ENCODE measurements at regions not wholly inside any gene's neighbourhood (a gene's known extent, or its start where the extent isn't known, plus 50 kb on each side); places are given as distances from the start of the nearest gene placed in this dataset.

- DNase-seq (ENCODE audit: low spot score) = no peak
Measured at GRCh38 chr2:45141883-45142866, 132.9 kb upstream of the SIX2 start.

GRCh38 chr2:45140675-45141074 lies 131.4 kb upstream of the SIX2 start:
- DNase-seq (ENCODE audit: low spot score) = no peak

DNA sequence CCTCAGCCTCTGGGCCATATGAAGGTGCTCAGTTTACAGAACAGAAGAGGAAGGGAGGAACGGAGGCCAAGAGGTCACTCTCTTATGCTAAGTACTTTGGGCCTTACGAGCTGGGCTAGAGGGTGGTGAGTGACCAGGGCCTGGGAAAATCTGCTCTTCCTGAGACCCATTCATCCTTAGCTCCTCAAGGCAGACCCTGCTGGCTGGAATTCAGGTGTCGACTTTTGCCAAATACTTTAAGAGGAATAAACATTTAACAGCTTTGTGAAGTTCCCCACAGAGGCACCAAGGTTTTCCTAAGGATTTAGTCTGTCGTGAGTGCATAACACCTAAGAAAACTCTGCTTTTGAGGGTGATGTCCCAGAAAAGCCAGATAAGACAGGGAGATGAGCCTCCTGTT lies 129.7 kb upstream of the SIX2 start:
- no peak for DNase-seq (ENCODE audit: low spot score)

DNA sequence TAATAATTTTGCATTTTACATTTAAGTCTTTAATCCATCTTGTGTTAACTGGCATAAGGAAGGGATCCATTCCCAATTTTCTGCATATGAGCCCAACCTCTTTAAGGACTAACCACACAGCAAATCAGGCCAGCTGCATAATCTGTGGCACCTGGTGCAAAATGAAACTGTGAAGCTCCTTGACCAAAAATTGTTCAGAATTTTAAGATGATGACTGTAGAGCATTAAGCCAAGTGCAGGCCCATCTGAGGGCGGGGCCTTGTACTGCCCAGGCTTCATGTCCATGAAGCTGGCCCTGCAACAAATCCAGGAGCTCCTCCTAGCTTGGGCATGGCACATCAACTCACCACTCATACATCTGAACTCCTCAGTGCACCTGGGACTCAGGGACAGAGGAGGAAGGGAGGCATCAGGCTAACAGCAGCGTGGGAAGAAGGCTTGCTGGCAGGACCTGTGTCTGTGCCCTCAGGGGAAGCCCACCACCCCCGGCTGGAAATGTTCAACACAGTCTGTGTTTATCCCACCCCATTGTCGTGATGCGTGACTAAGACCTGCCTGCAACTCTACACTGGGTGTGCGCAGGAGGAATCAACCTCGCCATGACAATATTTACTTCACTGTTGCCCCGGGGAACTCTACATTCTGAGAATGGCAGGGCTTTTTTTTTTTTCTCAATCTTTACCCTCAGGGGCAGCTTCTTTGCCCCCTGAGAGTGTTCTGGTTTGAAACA lies 128.9 kb upstream of the SIX2 start:
- no peak for DNase-seq (ENCODE audit: low spot score)

DNA sequence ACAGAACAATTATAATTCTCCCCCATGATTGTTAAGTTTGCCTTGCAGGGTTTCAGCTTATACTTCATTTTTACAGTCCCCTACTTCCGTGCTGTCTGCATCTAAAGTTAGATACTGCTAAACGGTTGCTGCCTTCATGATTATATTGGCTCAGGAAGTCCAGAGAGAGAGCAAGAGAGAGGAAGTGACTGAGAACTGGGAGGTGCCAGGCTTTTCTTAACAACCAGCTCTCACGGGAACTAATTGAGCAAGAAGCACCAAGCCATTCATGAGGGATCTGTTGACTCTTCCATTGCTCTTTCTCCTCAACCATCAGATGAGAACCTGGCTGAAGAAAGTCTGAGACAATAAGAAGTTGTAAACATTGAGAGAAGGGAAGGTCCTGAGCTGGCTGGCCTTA lies 125.5 kb upstream of the SIX2 start:
- no peak for DNase-seq (ENCODE audit: low spot score)

GRCh38 chr2:45134014-45134413 lies 124.8 kb upstream of the SIX2 start:
- DNase-seq (ENCODE audit: low spot score) = no peak

GRCh38 chr2:45132551-45132950 lies 123.3 kb upstream of the SIX2 start:
- no peak for DNase-seq (ENCODE audit: low spot score)

DNA sequence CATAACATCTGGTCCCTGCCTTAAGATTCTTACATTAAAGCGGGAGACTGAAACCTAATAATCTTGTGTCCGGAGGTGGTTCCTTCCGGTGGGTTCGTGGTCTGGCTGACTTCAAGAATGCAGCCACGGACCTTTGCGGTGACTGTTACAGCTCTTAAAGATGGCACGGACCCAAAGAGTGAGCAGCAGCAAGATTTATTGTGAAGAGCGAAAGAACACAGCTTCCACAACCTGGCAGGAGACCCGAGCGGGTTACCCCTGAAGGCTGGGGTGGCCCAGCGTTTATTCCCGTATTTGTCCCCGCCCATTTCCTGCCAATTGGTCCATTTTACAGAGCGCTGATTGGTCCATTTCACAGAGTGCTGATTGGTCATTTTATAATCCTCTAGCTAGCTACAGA lies 122.3 kb upstream of the SIX2 start:
- no peak for DNase-seq (ENCODE audit: low spot score)

DNA sequence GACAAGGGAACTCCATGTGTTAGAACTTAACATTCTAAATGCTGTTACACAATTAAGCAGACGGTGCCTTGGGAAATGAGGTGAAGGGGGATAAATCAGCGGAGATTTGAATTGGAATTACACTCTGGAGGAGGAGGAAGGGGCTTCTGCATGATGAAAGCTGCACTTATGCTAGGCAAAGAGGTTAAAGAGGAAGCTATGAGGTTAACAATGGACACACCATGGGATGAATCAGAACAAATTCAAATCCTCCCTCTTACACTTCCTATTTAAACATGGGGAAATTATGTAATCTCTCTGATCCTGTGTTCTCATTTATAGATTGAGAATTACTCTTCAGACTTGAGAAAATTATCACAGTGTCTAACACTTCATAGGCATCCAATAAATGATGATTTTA lies 121.5 kb upstream of the SIX2 start:
- no peak for DNase-seq (ENCODE audit: low spot score)

- DNase-seq (ENCODE audit: low spot score) = no peak
Measured at GRCh38 chr2:45128580-45128997, 119.3 kb upstream of the SIX2 start.

DNA sequence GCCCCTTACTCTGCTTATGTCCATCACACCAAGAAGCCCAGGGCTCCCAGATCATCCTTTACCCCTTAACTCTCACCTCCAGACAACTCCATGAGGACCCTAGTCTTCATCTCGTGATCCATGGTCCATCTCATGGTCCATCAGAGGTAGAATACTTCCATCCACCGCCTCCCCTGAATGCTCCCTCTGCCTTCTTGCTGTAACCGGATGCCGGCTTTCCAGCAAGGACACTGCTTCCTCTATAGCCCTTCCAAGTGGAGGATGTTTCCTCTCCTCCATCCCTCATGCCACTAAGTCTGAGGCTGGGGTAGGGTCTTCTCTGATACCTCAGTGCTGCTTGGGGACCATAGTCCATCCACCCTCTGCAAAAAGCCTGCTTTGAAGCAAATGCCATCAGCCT lies 118.6 kb upstream of the SIX2 start:
- no peak for DNase-seq (ENCODE audit: low spot score)

DNA sequence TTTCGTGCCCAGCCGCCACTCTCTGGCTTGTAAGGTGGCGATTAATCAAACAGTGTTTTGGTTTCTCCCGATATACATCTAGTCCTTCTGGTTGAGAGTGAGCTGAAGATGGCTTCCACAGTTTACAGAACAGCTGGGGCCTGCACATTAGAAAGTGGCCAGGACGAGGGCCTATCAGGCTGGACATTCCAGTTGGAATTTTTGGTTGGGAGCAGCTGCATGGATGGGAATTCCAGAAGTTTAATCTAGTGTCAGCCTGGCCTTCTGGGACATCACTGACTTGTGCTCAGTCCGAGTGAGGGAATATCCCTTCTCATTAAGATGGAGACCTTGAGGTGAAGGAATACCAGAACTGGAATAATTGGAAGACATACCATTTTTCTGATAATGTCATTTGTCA lies 118.1 kb upstream of the SIX2 start:
- DNase-seq (ENCODE audit: low spot score) = no peak

DNA sequence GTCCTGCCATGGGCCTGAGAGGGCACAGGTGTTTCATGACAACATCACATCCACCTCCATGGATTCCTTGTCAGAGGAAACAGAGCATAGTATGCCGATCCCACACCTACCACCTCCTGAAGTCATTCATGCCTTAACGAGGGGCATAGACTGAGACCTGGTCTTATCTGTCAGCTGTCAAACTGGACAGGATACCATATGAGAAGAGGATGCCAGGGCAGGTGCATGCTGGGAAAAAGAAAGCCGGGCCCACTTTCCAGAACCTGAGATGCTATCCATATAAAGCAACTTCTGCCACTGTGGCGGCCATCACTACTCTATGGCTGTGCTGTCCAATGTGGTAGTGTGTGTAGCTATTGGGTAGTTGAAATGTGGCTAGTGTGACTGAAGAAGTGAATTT lies 116.0 kb upstream of the SIX2 start:
- no peak for DNase-seq (ENCODE audit: low spot score)

- no peak for DNase-seq (ENCODE audit: low spot score)
Measured at GRCh38 chr2:45124456-45124855, 115.2 kb upstream of the SIX2 start.

- no peak for DNase-seq (ENCODE audit: low spot score)
Measured at GRCh38 chr2:45123521-45124191, 114.4 kb upstream of the SIX2 start.

DNA sequence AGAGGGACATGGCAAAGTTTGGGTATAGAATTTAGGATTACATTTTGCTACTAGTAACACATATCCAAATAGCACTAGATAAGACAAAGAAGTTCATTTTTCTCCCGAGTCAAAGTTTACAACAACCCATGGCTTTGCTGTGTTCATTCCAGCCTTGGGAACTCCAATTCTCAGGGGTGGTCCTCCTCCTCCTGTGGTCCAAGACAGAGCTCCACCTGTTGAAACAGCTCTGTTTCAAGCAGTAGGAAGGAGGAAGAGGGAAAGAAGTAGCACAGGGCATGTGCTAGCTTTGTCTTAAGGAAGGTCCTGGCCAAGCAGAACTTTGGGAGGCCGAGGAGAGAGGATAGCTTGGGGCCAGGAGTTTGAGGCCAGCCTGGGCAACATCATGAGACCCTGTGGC lies 113.8 kb upstream of the SIX2 start:
- no peak for DNase-seq (ENCODE audit: low spot score)

GRCh38 chr2:45121236-45121927 lies 112.1 kb upstream of the SIX2 start:
- DNase-seq (ENCODE audit: low spot score) = no peak

GRCh38 chr2:45120546-45120945 lies 111.3 kb upstream of the SIX2 start:
- no peak for DNase-seq (ENCODE audit: low spot score)

DNA sequence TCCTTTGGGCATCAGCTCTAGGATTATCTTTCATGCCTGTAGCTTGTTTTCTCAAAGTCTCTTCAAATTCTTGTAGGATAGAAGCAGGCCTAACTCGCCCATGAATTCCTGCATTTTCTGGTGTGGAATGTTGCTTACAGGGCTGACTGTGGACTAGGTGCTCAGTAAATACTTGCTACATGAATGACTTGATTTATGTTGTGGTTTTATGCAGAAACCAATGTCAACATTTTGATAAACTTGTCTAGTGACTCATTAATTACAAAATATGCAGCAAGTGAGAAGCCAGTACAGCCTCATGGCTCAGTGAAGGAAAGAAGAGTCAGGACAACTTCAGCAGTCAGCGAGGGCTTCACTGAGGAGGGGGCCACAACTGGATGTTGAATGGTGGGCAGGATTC lies 110.6 kb upstream of the SIX2 start:
- no peak for DNase-seq (ENCODE audit: low spot score)

GRCh38 chr2:45119038-45119437 lies 109.8 kb upstream of the SIX2 start:
- DNase-seq (ENCODE audit: low spot score) = no peak

DNA sequence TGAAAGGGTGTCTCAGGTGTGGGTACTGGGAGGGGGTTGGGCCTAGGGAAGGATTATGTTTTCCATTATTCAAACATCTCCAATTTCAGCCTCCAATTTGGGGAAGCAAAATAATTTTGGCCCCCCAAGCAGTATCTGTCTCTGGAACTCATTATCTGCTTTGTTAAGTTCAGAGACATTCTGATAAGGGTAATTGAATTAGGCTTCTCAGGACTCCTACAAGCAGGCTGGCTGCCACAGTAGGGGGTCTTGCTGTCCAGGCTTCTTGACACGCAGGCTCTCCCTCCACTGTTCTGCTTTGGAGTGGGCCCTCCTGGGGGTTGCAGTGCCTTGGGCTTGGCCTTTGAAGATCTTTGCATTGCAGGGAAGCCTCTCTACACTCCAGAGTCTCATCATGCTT lies 108.1 kb upstream of the SIX2 start:
- no peak for DNase-seq (ENCODE audit: low spot score)

DNA sequence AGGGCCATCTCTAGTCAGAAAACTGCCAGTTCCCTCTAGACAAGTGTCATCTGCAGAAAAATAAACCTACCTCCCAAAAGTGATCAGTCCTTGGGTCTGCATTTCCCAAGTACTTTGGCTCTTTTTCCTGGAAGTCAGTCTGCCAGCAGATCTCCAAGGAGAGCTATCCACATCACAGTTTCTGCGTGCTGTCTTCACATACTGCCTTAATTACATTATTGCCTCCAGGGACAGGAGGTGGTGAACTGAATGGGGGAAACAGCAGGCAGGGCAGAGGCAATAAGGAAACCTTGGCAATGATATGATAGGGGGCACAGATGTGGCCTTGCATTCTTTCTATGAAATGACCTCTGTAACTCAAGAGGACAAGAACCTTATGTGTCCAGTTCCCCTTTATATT lies 105.9 kb upstream of the SIX2 start:
- DNase-seq (ENCODE audit: low spot score) = no peak
